Stomach (tissue), 8 donors: ENCODE measurements at regions not wholly inside any gene's neighbourhood (a gene's known extent, or its start where the extent isn't known, plus 50 kb on each side); places are given as distances from the start of the nearest gene placed in this dataset.
"Not testable (repeated sequence)": the region's sequence is repeated elsewhere in the genome, so short reads cannot be mapped to it uniquely, and the experiment has no call there.

Experiments used
- DNase-seq, 2 donors: peaks; one replicate each; pipeline versions ENCODE4 v3.0.0 to v3.0.0-alpha.2; 2013 to 2019
- H3K27ac ChIP-seq, 5 donors: fragments of 200-600 bp in 4 of 5; sonication (generic) in 4 of 5; one replicate each; pipeline ENCODE4 v1.5.1; 2013 to 2019; ENCODE audit warnings: mild to moderate bottlenecking in 1 of 5, moderate library complexity in 1 of 5
- H3K27me3 ChIP-seq, 3 donors: fragments of 200-600 bp; sonication (generic); one replicate each; pipeline ENCODE4 v1.5.1; 2017 to 2019; ENCODE audit warnings: mixed run types in 1 of 3
- H3K36me3 ChIP-seq, 4 donors: fragments of 200-600 bp; sonication (generic); 1 replicate in 3 of 4; 2 replicates in 1 of 4; pipeline ENCODE4 v1.5.1; 2016 to 2019
- H3K4me1 ChIP-seq, 4 donors: fragments of 200-600 bp; sonication (generic); one replicate each; pipeline ENCODE4 v1.5.1; 2016 to 2019
- H3K4me3 ChIP-seq, 4 donors: fragments of 200-600 bp; sonication (generic) in 3 of 4; one replicate each; pipeline ENCODE4 v1.5.1; 2016 to 2019; ENCODE audit warnings: mild to moderate bottlenecking in 1 of 4
- H3K9me3 ChIP-seq, 4 donors: fragments of 200-600 bp; sonication (generic); one replicate each; pipeline ENCODE4 v1.5.1; 2016 to 2019
- EP300 ChIP-seq: sonication (generic); formaldehyde crosslinking; IDR thresholded peaks from one replicate; pipeline ENCODE4 v1.6.1; 2017; ENCODE audit warnings: antibody characterized with exemption
- POLR2A ChIP-seq, 4 donors: fragments of 450-650 bp; IDR thresholded peaks; one replicate each; pipeline ENCODE4 v1.6.1; 2016; ENCODE audit warnings: antibody characterized with exemption in 4 of 4, control low read depth in 2 of 4, mild to moderate bottlenecking in 1 of 4, moderate library complexity in 1 of 4
- POLR2AphosphoS5 ChIP-seq, 3 donors: sonication (generic); formaldehyde crosslinking; IDR thresholded peaks; one replicate each; pipeline ENCODE4 v1.6.1; 2016; ENCODE audit warnings: antibody characterized with exemption in 3 of 3
- WGBS, 5 donors: extraction: QIAGEN DNeasy Blood & Tissue Kit in 3 of 5; methylation state at CpG; one replicate each; pipeline versions ENCODE4 v1.1.5 to v1.1.7; 2013 to 2018; 5-methylcytosine and 5-hydroxymethylcytosine counted together
- intact Hi-C: fragments of 100-400 bp; cut with DNase I; formaldehyde crosslinking; loops from one replicate; pipeline ENCODE4 v1.15.1; 2023; ENCODE audit warnings: low total_unique reads
- TF ChIP-seq, protein P1 (sequence below), 7 experiments: fragments of 450-650 bp in 4 of 7; fragments of 200-600 bp in 3 of 7; sonication (generic) in 3 of 7; IDR thresholded peaks; one replicate each; pipeline ENCODE4 v1.5.1; 2016 to 2019; ENCODE audit warnings: antibody characterized with exemption in 7 of 7, control low read depth in 2 of 7, mild to moderate bottlenecking in 1 of 7
- donor health status: healthy with polysubstance abuse.
- donor health status: Bipolar disorder and iron deficiency.
- donor health status: healthy.

GRCh38 chr3:145035682-145036081 lies 1064.1 kb downstream of the DIPK2A start:
- TF ChIP-seq POLR2AphosphoS5 (IDR thresholded peaks at IDR 0.05), result no peak
- no peak for TF ChIP-seq EP300
- TF ChIP-seq, protein P1, sequence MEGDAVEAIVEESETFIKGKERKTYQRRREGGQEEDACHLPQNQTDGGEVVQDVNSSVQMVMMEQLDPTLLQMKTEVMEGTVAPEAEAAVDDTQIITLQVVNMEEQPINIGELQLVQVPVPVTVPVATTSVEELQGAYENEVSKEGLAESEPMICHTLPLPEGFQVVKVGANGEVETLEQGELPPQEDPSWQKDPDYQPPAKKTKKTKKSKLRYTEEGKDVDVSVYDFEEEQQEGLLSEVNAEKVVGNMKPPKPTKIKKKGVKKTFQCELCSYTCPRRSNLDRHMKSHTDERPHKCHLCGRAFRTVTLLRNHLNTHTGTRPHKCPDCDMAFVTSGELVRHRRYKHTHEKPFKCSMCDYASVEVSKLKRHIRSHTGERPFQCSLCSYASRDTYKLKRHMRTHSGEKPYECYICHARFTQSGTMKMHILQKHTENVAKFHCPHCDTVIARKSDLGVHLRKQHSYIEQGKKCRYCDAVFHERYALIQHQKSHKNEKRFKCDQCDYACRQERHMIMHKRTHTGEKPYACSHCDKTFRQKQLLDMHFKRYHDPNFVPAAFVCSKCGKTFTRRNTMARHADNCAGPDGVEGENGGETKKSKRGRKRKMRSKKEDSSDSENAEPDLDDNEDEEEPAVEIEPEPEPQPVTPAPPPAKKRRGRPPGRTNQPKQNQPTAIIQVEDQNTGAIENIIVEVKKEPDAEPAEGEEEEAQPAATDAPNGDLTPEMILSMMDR (IDR thresholded peaks at IDR 0.05), result no peak
- TF ChIP-seq POLR2A (IDR thresholded peaks at IDR 0.05), result no peak
- no peak for DNase-seq
- Histone ChIP-seq H3K4me1 (no peaks in the 10 kb centered on the region), H3K27ac (no peak overlapping the region), H3K27me3 (no peaks in the 10 kb centered on the region), H3K4me3 (no peak overlapping the region), H3K36me3 (no peaks in the 10 kb centered on the region), H3K9me3 (no peaks in the 10 kb centered on the region)
- intact Hi-C loops, result no loop called here
- 85 to 93% (median 89%) methylated on average over 1 of the region's 1 CpG for WGBS, 5 donors

GRCh38 chr3:145054055-145054454 lies 1082.4 kb downstream of the DIPK2A start:
- H3K27me3 ChIP-seq, DNase-seq, H3K4me1 ChIP-seq, H3K9me3 ChIP-seq, H3K4me3 ChIP-seq, H3K36me3 ChIP-seq, H3K27ac ChIP-seq, intact Hi-C loops: not testable (repeated sequence)
- WGBS, 5 donors, result 78 to 85% (median 82%) methylated on average over 2 of the region's 2 CpGs

DNA sequence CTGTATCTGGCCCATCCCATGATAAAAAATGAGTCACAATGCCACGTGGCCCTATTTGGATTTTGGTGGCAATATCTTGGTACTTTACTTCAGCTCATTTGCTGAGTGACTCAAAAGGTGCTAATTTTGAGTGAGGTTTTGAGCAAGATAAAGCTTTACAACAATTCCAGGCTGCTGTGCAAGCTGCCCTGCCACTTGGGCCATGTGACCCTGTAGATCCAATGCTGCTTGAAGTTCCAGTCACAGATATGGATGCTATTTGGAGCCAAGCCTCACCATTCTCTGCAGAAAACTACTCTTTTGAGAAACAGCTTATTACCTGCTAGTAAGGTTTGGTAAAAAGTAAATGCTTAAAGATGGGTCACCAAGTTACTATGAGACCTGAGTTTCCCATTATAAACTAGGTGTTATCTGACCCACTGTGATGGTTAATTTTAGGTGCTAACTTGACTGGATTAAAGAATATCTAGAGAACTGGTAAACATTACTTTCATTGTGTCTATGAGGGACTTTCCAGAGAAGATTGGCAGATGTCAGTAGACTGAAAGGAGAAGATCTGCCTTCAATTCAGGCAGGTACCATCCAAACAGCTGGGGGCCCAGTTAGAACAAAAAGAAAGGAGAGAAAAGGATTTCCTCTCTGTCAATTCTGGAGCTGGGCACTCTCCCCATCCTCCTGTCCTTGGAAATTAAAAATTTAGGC lies 1083.9 kb downstream of the DIPK2A start:
- WGBS, 5 donors, result 39 to 58% (median 52%) methylated on average over 1 of the region's 1 CpG
- Histone ChIP-seq H3K27me3 (no peaks in the 10 kb centered on the region), H3K27ac (no peak overlapping the region), H3K4me3 (no peak overlapping the region), H3K9me3 (peaks cover 0 to 3% (median 0%) of the 10 kb centered on the region in 4 donors), H3K36me3 (no peaks in the 10 kb centered on the region), H3K4me1 (no peaks in the 10 kb centered on the region)
- TF ChIP-seq POLR2A (IDR thresholded peaks at IDR 0.05) (no peak), EP300 (no peak), POLR2AphosphoS5 (IDR thresholded peaks at IDR 0.05) (no peak)
- TF ChIP-seq, protein P1 (IDR thresholded peaks at IDR 0.05), result no peak
- intact Hi-C loops, result no loop called here
- no peak for DNase-seq

DNA sequence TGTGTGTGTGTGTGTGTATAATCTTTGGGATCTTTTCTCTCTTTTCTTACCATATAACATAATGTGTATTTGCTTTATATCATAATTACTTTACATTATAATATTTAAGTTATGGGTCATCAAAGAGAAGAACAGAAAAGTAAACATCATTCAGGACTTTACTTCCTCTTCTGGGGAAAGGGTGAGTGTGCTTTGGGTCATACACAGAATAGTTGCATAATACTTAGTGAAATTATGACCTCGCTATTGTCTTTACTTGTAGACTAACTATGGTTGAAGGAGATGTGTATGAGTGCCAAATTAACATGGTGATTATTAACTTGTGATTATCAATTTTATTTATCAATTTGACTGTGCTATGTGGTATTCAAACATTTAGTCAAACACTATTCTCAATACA lies 1086.9 kb downstream of the DIPK2A start:
- Histone ChIP-seq H3K27me3 (no peaks in the 10 kb centered on the region), H3K4me1 (no peaks in the 10 kb centered on the region), H3K4me3 (no peak overlapping the region), H3K27ac (no peak overlapping the region), H3K9me3 (peaks cover 3 to 23% (median 15%) of the 10 kb centered on the region in 4 donors), H3K36me3 (no peaks in the 10 kb centered on the region)
- WGBS, 5 donors, result 68 to 96% (median 89%) methylated on average over 1 of the region's 1 CpG
- DNase-seq, result no peak
- intact Hi-C loops, result no loop called here
- TF ChIP-seq POLR2A (IDR thresholded peaks at IDR 0.05) (no peak), POLR2AphosphoS5 (IDR thresholded peaks at IDR 0.05) (no peak), EP300 (no peak)
- TF ChIP-seq, protein P1 (IDR thresholded peaks at IDR 0.05), result no peak

DNA sequence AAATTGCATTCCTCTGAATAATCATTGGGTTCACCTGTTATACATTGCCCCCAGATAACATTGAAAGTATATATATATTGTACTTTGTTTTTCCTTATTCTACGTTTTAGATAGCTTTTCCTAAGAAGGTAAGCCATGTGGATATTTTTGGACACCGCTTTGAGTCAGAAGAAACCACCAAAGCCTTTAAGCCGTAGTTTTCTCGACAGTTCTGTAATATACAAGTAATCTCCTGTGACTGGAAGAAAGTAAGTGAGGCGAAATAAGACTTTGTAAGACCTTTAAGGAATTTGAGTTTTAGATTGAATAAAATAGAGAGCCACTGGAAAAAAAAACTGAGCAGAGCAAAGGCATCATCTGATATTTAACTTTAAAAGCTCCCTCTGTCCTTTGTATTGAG lies 1092.0 kb downstream of the DIPK2A start:
- Histone ChIP-seq H3K27ac (no peak overlapping the region), H3K36me3 (no peaks in the 10 kb centered on the region), H3K27me3 (no peaks in the 10 kb centered on the region), H3K4me3 (no peak overlapping the region), H3K9me3 (peaks cover 3 to 23% (median 15%) of the 10 kb centered on the region in 4 donors), H3K4me1 (no peaks in the 10 kb centered on the region)
- 72 to 81% (median 79%) methylated on average over 5 of the region's 5 CpGs for WGBS, 5 donors
- TF ChIP-seq POLR2AphosphoS5 (IDR thresholded peaks at IDR 0.05), result no peak
- TF ChIP-seq EP300, result no peak
- TF ChIP-seq, protein P1 (IDR thresholded peaks at IDR 0.05), result no peak
- intact Hi-C loops, result no loop called here
- DNase-seq, result no peak
